ENCODE measurements at regions not wholly inside any gene's neighbourhood (a gene's known extent, or its start where the extent isn't known, plus 50 kb on each side); places are given as distances from the start of the nearest gene placed in this dataset.
A peak's percentile ranks its signal among the peaks of the same experiment; 100 is the strongest.
"Not testable (repeated sequence)": the region's sequence is repeated elsewhere in the genome, so short reads cannot be mapped to it uniquely, and the experiment has no call there.

GRCh38 chr1:182301026-182301436 lies 90.6 kb downstream of the GLUL start:
- no peak for DNase-seq (ENCODE audit: low spot score)
- Mint-ChIP-seq H3K4me3 (ENCODE audit: unreplicated experiment) (no peak overlapping the region), H3K27me3 (ENCODE audit: low read depth) (peaks cover 6% of the 10 kb centered on the region), H3K4me1 (ENCODE audit: low read depth) (peaks cover 6% of the 10 kb centered on the region), H3K27ac (ENCODE audit: unreplicated experiment) (no peak overlapping the region), H3K36me3 (ENCODE audit: low read depth) (no peaks in the 10 kb centered on the region), H3K9me3 (ENCODE audit: low read depth) (no peaks in the 10 kb centered on the region)
- TF ChIP-seq, protein P1, sequence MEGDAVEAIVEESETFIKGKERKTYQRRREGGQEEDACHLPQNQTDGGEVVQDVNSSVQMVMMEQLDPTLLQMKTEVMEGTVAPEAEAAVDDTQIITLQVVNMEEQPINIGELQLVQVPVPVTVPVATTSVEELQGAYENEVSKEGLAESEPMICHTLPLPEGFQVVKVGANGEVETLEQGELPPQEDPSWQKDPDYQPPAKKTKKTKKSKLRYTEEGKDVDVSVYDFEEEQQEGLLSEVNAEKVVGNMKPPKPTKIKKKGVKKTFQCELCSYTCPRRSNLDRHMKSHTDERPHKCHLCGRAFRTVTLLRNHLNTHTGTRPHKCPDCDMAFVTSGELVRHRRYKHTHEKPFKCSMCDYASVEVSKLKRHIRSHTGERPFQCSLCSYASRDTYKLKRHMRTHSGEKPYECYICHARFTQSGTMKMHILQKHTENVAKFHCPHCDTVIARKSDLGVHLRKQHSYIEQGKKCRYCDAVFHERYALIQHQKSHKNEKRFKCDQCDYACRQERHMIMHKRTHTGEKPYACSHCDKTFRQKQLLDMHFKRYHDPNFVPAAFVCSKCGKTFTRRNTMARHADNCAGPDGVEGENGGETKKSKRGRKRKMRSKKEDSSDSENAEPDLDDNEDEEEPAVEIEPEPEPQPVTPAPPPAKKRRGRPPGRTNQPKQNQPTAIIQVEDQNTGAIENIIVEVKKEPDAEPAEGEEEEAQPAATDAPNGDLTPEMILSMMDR (IDR thresholded peaks at IDR 0.05), result no peak

DNA sequence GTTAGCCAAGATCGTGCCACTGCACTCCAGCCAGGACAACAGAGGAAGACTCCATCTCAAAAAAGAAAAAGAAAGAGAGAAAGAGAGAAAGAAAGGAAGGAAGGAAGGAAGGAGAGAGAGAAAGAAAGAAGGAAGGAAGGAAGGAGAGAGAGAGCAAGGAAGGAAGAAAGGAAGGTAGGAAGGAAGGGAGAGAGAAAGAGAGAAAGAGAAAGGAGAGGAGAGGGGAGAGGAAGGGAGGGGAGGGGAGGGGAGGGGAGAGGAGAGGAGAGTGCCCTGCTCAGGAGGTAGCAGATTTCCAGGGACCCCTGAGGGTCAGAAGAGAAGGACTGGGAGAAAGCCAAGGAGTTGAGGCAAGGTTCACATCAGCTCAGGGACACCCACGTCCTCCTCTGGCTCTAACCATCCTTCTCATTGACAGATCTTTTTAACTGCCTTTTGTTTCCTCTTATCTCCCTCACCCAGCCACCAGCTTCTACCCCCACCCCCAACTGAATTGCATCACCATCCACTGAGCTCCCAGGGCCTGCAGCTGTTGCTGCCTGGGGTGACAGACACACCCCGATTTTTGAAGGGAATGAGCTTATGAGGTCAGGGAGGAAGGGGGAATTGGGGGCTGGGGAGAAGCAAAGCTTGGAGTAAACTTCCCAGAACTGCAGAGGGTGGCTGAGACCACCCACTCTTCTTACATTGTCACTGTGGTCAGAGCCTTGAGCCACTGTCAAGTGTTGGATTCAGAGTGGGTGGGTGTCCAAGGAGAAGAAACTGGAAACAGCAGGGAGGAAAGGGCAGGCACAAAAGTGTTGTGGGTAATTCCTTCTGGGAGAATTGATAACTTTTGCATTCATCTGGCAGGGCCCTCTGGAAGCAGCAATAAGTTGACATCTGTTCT lies 91.6 kb downstream of the GLUL start:
- no peak for DNase-seq (ENCODE audit: low spot score)
- H3K36me3 Mint-ChIP-seq (ENCODE audit: low read depth), result no peaks in the 10 kb centered on the region
- H3K27me3 Mint-ChIP-seq (ENCODE audit: low read depth), result peaks cover 9% of the 10 kb centered on the region
- H3K4me3 Mint-ChIP-seq (ENCODE audit: unreplicated experiment), result no peak overlapping the region
- H3K27ac Mint-ChIP-seq (ENCODE audit: unreplicated experiment), result no peak overlapping the region
- TF ChIP-seq, protein P1 (IDR thresholded peaks at IDR 0.05), result no peak
- peaks cover 6% of the 10 kb centered on the region for H3K4me1 Mint-ChIP-seq (ENCODE audit: low read depth)
- H3K9me3 Mint-ChIP-seq (ENCODE audit: low read depth), result no peaks in the 10 kb centered on the region

- H3K36me3 Mint-ChIP-seq (ENCODE audit: low read depth); H3K27ac Mint-ChIP-seq (ENCODE audit: unreplicated experiment): not testable (repeated sequence)
These were observed 92.4 kb downstream of the GLUL start for GRCh38 chr1:182299054-182299727.

DNA sequence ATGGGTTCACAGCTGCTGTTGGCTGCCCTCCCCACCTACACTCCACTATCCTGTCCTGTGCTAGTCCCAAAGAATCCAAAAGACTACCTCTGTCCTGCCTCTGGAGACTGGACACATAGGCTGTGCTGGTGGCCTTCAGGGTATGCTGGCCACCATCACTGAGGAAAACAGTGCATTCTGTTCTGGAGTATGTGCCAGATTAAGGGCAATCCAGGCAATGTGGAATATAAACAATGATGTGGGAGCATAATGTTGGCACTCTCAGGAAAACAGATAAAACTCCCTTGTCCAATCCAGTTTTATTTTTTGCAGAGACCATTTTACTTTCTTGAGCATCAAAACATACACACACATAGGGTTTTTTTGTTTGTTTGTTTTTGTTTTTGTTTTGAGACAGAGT lies 94.3 kb downstream of the GLUL start:
- DNase-seq (ENCODE audit: low spot score), result no peak
- TF ChIP-seq, protein P1 (IDR thresholded peaks at IDR 0.05), result no peak
- no peak overlapping the region for H3K4me3 Mint-ChIP-seq (ENCODE audit: unreplicated experiment)
- peaks cover 7% of the 10 kb centered on the region for H3K27me3 Mint-ChIP-seq (ENCODE audit: low read depth)
- peak overlapping the region; percentile 15 for H3K27ac Mint-ChIP-seq (ENCODE audit: unreplicated experiment)
- no peaks in the 10 kb centered on the region for H3K9me3 Mint-ChIP-seq (ENCODE audit: low read depth)
- H3K4me1 Mint-ChIP-seq (ENCODE audit: low read depth), result peaks cover 2% of the 10 kb centered on the region
- H3K36me3 Mint-ChIP-seq (ENCODE audit: low read depth), result no peaks in the 10 kb centered on the region

More at GRCh38 chr1:182299054-182299727, 92.4 kb downstream of the GLUL start:
- not testable (repeated sequence) for DNase-seq (ENCODE audit: low spot score); H3K4me3 Mint-ChIP-seq (ENCODE audit: unreplicated experiment); H3K27me3 Mint-ChIP-seq (ENCODE audit: low read depth); H3K4me1 Mint-ChIP-seq (ENCODE audit: low read depth); H3K9me3 Mint-ChIP-seq (ENCODE audit: low read depth)

DNA sequence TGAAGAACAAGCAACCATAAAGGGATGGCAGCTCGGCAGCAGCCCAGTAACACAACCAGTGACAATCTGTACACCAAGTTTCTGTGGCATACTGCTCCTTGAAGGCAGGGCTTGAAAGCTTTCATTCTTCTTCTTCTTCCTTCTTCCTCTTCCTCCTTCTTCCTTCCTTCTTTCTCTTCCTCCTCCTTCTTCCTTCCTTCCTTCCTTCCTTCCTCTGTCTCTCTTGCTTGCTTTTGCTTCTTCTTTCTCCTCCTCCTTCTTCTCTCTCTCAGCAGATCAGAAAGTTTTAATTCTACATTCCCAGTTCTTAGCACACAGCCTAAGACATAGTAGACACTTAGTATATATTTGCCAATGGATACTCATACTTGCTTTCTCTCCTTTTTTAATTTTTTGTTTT lies 95.9 kb downstream of the GLUL start:
- Mint-ChIP-seq H3K9me3 (ENCODE audit: low read depth) (no peaks in the 10 kb centered on the region), H3K27ac (ENCODE audit: unreplicated experiment) (no peak overlapping the region)

More for the DNA sequence above, 95.9 kb downstream of the GLUL start:
- H3K4me3 Mint-ChIP-seq (ENCODE audit: unreplicated experiment), result no peak overlapping the region
- H3K4me1 Mint-ChIP-seq (ENCODE audit: low read depth), result peaks cover 2% of the 10 kb centered on the region
- peaks cover 7% of the 10 kb centered on the region for H3K27me3 Mint-ChIP-seq (ENCODE audit: low read depth)
- H3K36me3 Mint-ChIP-seq (ENCODE audit: low read depth), result no peaks in the 10 kb centered on the region
- no peak for DNase-seq (ENCODE audit: low spot score)
- TF ChIP-seq, protein P1 (IDR thresholded peaks at IDR 0.05), result no peak
